Globus pallidus (tissue), 1 donor: ENCODE measurements at regions not wholly inside any gene's neighbourhood (a gene's known extent, or its start where the extent isn't known, plus 50 kb on each side); places are given as distances from the start of the nearest gene placed in this dataset.
"Not testable (repeated sequence)": the region's sequence is repeated elsewhere in the genome, so short reads cannot be mapped to it uniquely, and the experiment has no call there.

Experiments used
- DNase-seq: peaks from one replicate; pipeline ENCODE4 v3.0.0-alpha.2; 2015; ENCODE audit warnings: low spot score

DNA sequence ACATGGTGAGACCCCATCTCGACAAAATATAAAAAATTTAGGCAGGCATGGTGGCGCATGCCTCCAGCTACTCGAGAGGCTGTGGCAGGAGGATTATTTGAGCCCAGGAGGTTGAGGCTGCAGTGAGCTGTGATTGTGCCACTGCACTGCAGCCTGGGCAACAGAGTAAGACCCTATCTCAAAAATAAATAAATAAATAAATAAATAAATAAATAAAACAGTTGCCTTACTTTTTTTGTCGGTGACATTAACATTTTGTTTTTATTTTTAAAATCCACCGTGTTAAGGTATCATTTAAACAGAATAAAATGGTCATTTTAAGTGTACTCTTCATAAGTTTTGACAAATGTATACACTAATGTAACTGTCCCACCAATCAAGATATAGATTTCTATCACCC is 57.0 kb downstream of the RASL11A start:
- DNase-seq = no peak

DNA sequence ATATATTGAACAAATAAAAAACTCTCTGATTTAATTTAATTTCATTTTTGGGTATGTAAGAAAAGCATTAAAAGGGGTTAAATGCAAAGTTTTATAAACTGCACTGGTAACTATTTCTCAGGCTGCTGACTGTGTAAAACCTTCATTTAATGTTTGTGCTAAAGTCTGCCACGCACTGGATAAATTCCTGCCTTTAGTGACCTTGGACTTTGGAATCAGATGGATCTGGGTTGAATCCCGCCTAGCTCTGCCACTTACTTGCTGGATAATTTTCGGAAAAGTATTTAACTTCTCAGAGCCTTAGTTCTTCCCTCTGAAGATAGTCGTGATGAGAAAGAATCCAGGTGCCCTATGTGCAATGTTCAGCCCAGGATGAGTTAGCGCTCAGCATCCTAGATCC is 58.6 kb downstream of the RASL11A start:
- no peak for DNase-seq

DNA sequence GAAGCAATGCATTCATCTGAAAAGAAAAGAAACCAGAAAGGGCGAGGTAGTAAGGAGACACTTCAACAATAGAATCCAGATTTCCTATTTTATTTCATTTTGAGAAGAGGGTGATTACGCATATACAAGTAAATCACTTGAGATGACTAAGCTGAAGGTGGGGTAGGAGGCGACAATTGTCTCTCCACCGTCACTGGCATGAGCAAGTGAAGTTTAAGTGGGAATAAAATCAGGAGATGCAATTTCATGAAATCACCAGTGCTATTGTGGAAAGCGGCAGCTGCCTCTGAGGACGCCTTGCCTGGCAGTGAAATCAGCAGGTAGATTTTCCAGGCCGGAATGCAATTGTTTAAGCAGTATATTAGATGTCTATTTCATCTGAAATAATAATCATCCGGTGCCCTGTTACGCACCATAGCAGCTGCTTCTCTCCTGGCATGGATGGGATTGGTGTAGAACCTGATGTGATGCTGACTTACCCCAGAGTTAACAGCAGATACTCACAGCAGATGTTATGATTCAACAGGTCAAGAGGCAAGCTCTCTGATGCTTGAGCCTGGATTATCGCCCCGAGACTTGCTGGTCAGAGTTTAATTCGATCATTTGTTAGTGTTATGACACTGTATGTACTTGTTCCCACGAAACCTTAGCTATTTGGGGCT is 64.3 kb downstream of the RASL11A start:
- DNase-seq = no peak

DNA sequence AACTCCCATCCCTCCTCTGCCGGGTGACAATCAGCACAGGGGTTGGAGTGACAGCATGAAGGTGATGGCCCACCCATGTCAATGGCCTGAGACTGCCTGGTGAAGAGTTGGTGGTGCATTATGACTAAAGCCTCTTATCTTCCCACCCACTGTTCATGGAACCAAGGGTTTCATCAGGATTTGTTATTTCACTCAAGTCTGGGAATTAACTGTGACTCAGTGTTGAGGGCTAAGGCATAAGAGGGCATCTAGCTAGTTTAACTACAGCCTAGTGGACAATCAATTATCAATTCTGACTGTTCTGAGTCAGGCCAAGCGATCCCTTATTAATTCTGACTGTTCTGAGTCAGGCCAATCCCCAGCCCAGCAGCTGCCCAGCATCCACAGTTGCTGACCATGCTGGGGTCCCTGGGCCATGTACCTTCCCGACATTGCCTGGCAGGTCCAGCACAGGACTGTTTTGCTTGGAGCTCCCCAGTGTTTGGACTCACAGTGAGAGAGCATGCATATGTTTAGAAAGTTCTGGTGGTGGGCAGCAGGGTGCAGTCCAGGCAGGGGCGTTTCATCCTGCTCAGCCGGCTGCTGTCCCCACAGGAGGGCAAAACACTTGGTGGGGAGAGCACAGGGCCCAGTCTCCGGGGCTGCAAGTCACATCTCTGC is 65.5 kb downstream of the RASL11A start:
- no peak for DNase-seq

DNA sequence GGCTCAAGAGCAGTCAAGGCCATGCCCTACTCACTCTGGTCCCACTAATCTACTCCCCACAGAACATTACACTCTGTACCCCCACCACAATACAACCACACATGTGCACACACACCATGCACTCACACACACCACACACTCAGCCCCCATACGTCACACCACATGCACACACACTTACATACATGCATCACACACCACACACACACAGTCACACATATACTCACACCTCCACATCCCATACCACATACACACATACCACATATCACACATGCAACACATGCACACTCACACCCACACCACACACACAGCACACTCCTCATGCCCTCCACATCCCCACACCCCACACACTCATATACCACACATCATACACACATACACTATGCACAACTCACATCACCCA is 67.6 kb downstream of the RASL11A start:
- DNase-seq = no peak

DNA sequence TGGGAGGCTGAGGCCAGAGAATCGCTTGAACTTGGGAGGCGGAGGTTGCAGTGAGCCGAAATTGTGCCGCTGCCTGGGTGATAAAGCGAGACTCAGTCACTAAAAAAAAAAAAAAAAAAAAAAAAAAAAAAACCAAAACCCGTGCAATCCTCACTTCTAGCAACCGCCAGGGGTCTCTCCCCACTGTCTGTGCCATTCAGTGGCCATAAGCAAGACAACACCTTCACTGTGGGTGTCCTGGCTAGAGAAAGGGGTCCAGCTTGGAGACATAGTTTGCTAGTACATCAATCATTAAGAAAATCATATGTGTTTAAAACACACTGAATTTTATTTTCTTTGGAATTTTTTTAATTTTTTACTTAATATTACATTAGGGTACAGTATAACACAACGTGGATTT is 68.2 kb downstream of the RASL11A start:
- DNase-seq = no peak

DNA sequence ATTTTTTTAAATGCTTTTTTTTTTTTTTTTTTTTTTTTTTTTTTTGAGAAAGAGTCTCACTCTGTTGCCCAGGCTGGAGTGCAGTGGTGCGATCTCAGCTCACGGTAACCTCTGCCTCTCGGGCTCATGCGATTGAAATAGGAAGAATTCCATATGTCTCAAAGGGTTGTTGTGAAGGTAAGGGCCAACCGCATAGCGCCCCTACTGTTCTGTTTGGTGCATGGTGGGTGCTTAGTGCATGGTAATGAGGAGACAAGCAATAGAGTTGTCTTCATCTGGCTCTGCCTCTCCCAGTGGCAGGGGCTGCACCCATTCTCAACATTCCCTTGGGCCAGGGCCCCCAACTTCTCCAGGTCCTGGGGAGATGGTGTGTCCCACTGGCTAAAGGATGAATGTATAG is 68.7 kb downstream of the RASL11A start:
- no peak for DNase-seq

DNA sequence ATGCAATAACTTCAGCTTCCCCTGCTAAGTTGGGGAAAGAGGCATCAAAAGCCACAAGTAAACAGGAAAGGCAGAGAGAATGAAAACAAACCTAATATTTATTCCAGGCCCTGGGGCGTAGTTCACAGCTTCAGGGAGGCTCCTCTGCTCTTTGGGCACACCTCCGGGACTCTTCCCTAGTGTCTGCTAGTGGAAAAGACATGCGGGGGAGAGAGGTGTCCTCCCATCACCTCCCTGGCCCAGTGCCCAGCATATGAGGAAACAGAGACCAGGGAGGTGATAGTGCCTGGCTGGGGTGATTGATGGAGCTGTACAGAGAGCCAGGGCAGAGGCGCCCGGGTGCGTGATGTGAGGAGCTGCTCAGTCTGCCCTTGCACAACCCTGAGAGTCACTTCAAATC is 71.0 kb downstream of the RASL11A start:
- no peak for DNase-seq

DNA sequence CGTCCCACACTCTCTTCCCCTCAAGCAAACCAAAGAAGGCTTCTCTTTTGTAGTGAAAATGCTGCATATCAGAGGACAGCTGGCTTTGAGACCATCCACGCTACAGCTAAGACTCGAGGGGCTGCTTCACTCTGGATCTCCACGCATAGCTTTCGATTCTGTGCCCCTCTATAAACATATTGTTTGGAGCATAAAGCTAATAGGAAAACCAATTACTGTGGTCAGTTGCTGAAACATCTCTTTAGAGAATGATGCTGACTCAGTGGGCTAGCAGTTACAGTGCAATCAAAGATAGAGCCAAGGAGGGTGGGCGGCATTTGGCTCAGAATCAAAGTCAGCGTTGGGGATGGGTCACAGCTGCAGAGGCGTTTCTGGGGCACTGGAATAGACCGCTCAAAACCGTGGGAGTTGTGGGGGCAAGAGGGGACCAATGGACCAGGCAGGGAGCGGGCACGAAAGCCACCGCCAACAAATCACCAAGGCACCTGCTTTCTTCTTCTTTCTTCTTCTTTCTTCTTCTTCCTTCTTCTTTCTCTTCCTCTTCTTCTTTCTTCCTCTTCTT is 76.7 kb downstream of the RASL11A start:
- DNase-seq = no peak

DNA sequence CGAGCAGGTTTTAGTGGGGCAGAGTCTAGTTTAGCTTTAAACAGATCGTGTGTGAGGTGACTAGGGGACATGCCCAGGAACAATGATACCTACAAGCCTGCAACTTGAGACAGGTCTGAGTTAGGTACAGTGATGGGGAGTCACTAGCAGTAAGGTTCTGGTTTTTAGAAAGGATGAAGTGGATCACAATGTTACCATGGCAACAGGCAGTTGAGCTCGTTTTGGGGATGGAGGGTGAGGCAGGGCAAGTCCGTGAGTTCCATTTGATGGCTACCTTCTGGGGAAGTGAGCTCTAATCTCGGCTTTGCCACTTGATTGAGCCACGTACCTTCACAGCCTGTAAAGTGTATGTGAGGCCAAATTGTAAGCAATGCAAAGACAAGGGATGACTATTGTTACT is 76.0 kb upstream of the GTF3A start:
- DNase-seq = no peak

DNA sequence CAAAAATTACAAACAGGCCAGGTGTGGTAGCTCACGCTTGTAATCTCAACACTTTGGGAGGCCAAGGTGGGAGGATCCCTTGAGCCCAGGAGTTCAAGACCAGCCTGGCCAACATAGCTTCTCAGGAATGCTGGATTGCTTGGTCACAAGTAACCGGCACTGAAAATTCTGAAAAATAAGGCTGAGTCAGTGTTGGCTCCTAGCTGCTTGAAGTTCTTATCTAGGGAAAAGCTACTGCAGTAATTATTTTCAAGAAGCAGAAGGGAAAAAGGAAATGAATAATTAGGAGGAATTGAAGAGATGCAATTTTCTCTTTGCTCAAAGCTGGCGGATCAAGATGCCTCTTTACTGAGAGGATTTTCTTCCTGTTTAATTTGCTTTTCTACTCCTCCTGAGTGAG is 75.0 kb upstream of the GTF3A start:
- DNase-seq = no peak

DNA sequence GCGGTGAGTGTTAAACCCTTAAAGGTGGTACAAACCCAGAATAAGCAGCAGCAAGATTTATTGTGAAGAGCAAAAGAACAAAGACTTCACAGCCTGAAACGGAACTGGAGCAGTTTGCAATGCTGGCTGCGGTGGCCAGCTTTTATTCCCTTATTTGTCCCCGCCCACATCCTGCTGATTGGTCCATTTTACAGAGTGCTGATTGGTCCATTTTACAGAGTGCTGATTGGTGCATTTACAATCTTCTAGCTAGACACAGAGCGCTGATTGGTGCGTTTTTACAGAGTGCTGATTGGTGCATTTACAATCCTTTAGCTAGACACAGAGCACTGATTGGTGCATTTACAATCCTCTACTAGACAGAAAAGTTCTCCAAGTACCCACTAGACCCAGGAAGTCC is 73.6 kb upstream of the GTF3A start:
- DNase-seq = not testable (repeated sequence)

DNA sequence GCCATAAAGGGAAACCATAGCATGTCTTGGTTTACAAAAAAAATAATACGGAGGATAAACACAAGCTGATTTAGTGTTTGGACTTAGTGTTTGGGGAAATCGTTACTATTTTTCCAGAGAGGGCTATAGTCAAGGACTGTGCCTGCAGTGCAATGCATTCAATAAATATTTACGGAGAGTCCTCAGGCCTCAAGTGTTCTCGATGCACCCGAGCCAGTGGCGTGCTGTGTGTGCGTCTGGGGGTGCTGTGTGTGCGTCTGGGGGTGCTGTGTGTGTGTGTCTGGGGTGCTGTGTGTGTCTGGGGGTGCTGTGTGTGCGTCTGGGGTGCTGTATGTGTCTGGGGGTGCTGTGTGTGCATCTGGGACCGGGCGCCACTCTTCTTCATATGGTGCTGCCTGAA is 71.7 kb upstream of the GTF3A start:
- DNase-seq = no peak

DNA sequence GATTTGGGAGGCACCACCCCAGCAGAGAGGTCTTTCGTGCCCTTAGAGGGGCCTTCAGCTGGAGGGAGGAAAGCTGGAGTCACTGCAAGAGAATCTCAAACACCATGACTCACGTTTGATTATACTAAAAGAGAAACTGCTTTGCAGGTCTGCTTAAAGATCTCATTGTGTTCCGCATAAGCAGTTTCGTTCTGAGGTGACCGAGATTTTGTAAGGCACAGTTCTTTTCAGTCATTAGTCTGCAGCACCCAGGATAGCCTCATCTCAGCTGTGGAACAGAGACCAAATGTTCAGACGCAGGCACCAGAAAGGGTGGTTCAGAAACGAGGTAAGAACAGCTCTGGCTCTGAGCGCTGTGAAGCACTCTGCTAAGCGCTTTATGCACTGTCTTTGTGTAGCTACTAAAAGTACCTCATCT is 71.2 kb upstream of the GTF3A start:
- peak; percentile 38 for DNase-seq

DNA sequence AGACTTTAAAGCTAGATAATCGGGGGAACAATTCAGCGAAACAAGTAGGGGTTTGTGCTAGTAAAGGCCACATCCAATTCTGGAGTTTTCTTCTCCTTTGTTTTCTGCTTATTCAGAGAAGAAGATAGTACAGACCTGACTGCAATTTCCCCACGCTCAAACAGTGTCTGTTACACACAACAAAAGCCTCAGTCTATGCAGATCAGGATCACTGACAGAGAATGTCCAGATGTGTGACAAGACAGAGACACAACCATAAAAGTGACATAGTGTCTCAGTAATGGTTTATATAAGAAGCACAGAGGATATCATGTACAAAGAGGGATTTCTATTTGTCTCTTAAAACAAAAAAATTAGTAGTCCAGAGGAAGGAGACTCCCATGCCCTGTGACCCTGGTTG is 70.7 kb upstream of the GTF3A start:
- DNase-seq = peak; percentile 57

DNA sequence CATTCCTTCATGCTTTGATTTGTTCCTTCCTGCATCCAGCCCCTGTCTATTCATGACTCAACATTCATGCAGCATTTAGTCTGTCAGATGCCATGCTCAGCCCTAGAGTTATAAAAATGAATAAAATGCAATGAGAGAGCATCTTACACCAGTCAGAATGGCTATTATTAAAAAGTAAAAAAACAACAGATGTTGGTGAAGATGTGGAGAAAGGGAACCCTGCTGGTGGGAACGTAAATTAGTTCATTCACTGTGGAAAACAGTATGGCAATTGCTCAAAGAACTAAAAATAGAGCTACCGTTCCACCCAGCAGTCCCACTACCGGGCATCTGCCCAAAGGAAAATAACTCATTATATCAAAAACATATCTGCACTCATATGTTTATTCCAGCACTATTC is 70.0 kb upstream of the GTF3A start:
- DNase-seq = no peak

DNA sequence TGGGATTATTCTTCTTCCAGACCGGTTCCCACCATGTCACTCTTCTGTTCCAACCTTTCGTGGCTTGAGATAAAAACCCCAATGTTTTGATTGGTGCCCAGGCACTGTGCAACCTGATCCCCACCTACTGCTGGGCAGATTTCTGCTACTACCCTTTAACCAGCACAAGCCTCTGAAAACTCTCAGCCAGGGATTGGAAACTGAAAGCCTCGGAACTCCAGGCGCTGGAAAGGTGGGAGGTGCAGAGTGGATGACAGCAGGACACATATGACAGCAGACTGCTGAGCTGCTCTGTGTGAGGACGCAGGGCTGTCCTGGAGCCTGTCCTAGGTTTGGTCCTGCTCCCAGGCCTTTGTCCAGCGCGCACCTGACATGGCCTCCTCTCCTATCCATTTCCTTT is 68.5 kb upstream of the GTF3A start:
- DNase-seq = no peak

DNA sequence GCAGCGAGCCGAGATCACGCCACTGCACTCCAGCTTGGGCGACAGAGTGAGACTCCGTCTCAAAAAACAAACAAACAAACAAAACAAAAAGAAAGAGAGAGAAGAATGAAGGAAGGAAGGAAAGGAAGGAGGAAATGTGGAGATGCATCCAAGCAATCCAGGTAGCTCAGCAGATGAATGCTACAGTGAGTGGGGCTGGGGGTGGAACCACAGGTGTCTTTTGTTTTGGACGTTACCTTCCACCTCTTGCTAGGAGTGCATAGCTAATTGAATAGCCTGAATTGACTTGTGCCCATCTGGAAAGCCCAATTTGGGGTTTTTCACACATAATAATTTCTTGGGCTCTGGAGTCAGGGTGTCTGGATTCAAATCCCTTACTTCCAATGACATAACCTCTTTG is 66.0 kb upstream of the GTF3A start:
- DNase-seq = no peak

DNA sequence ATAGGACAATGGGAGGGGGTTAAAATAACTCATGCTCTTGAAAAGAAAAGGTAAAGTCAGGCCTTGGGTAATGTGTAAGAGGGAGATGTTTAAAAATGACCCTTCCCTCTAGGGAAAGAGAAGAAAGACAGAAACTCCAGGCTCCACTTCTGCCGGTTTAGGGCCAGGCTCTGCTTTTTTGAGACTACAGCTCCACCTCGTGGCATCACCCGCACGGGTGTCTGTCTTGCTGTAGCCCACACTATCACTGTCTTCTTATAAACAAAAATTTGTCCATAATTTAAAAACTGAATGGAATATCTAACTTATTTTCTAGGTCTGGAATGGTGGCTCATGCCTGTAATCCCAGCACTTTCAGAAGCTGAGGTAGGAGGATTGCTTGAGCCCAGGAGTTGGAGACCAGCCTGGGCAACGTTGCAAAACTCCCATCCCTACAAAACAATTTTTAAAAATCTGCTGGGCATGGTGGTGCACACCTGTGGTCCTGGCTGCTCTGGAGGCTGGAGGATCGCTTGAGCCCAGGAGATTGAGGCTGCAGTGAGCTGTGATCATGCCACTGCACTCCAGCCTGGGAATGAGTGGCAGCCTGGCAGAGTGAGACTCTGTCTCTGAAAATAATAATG is 65.1 kb upstream of the GTF3A start:
- peak; percentile 76 for DNase-seq

DNA sequence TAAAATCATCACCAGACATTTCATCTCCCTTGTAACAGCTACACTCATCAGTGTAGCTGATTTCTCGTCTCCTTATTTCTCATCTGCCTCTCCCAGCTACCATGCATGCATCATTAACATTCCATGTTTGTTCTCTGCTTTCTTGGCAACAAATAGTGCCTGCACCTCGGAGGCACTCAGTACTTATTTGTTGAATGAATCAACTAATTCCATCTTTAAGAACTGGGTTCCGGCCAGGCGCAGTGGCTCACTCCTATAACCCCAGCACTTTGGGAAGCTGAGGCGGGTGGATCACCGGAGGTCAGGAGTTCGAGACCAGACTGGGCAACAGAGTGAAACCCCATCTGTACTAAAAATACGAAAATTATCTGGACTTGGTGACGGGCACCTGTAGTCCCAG is 63.9 kb upstream of the GTF3A start:
- no peak for DNase-seq

DNA sequence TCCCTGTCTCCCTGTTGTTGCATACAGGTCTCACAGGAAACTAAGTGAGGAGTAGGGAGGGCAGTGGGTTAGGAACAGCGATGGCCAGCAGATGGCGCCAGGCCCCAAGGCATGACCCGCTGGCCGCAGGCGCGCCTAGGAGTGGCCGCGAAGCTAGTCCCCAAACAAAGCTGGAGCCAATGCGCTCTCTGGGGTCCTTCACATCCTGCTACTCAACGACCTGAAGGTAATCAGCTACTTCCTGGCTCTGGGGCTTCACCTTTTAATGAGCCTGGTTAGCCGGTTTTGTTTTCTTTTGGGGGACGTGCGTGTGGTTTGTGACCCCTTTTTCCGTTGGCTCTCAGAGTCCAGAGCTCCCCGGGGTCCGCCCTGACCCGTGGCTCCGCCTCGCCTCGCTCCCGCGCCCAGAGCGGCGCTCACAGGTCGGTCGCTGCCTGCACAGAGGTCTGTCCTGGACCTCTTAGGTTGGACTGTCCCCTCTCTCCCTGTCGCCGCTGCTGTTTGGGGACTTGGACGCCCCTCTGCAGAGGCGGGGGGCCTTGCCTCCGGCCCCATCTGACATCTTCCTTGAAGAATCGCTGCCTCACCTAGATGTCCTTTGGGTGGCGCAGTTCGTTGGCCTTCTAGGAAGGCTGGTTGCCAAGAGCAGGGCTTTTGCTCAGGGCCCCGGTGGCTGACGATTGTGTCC is 62.2 kb upstream of the GTF3A start:
- DNase-seq = peak; percentile 76

DNA sequence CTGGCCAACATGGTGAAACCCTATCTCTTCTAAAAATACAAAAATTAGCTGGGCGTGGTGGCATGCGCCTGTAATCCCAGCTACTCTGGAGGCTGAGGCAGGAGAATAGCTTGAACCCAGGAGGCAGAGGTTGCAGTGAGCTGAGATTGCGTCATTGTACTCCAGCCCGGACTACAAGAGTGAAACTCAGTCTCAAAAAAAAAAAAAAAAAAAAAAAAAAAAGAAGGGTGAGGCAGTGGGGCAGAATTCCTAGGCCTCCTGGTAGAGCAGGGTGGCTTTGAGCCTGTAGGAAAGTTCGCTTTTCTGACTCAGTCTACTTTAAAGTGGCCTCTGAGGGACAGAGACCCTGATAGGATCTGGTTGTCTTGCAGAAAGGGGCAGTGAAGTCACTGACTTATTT is 60.8 kb upstream of the GTF3A start:
- not testable (repeated sequence) for DNase-seq

DNA sequence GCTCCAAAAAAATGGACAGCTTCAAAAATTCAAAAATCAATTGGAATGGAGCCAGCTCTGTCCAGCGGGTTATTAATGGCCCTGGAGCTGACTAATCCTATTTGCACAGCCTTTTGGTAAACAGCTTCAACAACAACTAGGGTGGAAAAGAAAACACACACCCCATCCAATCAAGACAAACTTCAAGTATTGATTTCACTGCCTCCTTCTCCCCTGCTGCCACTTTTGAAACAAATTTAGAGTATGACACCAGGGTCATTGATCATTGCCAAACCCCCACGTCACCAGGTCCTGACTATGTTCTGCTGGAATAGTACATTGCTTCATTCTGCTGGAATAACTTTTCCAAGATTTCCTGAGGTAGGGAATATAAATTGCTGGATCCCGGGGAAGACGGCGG is 56.8 kb upstream of the GTF3A start:
- no peak for DNase-seq
